ENCODE measurements at regions not wholly inside any gene's neighbourhood (a gene's known extent, or its start where the extent isn't known, plus 50 kb on each side); places are given as distances from the start of the nearest gene placed in this dataset.

DNA sequence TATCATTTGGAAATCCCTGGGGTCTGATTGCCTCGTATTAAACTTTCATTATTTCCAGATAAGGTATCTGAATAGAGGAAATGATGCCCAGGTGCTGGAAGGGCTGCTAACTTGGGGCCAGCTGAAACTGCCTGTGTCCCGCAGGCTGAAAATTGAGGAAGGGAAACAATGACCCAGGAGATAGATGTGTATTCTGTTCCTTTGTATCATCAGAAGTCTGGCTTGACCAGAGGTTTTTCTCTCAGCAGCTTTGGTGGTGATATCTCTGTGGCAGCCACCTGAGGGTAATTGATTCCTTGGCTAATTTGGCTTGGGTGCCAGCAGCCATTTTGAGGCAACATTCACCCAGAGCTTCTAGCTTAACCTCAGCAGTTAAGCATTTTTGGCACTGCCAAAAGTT, 90.0 kb upstream of the STT3B start:
- intact Hi-C loops (cut with DNase I) = no loop called here
- no peaks in the 10 kb centered on the region for H3K36me3 ChIP-seq
- ATAC-seq (no peak), DNase-seq (no peak)
- no peaks in the 10 kb centered on the region for H3K9me3 ChIP-seq
- no peaks in the 10 kb centered on the region for H3K27me3 ChIP-seq
- TF ChIP-seq, protein P1, sequence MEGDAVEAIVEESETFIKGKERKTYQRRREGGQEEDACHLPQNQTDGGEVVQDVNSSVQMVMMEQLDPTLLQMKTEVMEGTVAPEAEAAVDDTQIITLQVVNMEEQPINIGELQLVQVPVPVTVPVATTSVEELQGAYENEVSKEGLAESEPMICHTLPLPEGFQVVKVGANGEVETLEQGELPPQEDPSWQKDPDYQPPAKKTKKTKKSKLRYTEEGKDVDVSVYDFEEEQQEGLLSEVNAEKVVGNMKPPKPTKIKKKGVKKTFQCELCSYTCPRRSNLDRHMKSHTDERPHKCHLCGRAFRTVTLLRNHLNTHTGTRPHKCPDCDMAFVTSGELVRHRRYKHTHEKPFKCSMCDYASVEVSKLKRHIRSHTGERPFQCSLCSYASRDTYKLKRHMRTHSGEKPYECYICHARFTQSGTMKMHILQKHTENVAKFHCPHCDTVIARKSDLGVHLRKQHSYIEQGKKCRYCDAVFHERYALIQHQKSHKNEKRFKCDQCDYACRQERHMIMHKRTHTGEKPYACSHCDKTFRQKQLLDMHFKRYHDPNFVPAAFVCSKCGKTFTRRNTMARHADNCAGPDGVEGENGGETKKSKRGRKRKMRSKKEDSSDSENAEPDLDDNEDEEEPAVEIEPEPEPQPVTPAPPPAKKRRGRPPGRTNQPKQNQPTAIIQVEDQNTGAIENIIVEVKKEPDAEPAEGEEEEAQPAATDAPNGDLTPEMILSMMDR (IDR thresholded peaks at IDR 0.05) = no peak
- no peak overlapping the region for H3K4me3 ChIP-seq
- no peak overlapping the region for H3K27ac ChIP-seq
- no peaks in the 10 kb centered on the region for H3K4me1 ChIP-seq

DNA sequence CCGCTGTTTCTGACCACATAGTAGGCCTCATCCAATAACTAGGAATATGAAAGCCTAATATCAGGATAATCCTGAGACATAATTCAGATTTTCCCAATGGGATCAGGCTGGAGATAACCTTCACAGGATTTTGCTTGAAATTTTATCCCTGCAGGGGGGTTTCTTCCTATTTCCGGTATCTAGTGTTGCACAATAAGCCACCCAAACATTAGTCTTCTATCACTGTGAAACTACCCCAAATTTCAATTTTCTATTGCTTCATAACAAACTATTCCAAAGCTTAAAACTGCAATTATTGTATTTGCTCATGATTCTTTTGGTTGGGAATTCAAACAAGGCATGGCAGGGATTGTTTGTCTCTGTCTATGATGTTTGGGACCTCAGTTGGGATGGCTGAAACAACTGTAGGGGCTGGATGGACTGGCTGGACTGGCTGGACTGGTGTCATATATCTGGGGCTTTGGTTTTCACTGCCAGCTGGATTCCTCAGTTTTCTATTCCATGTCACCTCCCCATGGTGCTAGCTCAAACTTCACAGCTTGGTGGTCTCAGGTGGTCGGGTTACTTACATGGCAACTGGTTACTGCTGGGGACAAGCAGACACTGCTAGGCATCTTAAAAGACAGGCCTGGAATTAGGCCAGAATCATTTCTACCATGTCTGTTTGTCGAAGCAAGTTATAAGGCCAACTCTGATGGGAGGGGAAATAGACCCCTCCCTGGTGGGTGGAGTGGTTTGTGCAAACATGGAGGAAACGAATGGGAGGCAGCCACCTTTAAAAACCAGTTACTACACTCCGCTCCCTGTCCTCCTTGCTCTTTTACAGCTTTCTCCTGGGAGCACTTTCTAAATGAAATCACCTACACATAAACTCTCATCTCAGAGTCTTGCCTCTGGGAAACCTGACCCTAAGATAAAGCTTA, 88.2 kb upstream of the STT3B start:
- Histone ChIP-seq H3K36me3 (no peaks in the 10 kb centered on the region), H3K27ac (no peak overlapping the region), H3K4me3 (no peak overlapping the region), H3K4me1 (no peaks in the 10 kb centered on the region), H3K9me3 (no peaks in the 10 kb centered on the region), H3K27me3 (no peaks in the 10 kb centered on the region)
- DNase-seq (no peak), ATAC-seq (no peak)
- intact Hi-C loops (cut with DNase I) = no loop called here
- TF ChIP-seq, protein P1 (IDR thresholded peaks at IDR 0.05) = no peak

GRCh38 chr3:31445701-31446100, 87.0 kb upstream of the STT3B start:
- ATAC-seq = no peak
- H3K27ac ChIP-seq = no peak overlapping the region
- no peak overlapping the region for H3K4me3 ChIP-seq
- no peaks in the 10 kb centered on the region for H3K27me3 ChIP-seq
- TF ChIP-seq, protein P1 (IDR thresholded peaks at IDR 0.05) = no peak
- no peaks in the 10 kb centered on the region for H3K9me3 ChIP-seq
- DNase-seq = no peak
- no peaks in the 10 kb centered on the region for H3K4me1 ChIP-seq
- intact Hi-C loops (cut with DNase I) = no loop called here
- H3K36me3 ChIP-seq = no peaks in the 10 kb centered on the region

DNA sequence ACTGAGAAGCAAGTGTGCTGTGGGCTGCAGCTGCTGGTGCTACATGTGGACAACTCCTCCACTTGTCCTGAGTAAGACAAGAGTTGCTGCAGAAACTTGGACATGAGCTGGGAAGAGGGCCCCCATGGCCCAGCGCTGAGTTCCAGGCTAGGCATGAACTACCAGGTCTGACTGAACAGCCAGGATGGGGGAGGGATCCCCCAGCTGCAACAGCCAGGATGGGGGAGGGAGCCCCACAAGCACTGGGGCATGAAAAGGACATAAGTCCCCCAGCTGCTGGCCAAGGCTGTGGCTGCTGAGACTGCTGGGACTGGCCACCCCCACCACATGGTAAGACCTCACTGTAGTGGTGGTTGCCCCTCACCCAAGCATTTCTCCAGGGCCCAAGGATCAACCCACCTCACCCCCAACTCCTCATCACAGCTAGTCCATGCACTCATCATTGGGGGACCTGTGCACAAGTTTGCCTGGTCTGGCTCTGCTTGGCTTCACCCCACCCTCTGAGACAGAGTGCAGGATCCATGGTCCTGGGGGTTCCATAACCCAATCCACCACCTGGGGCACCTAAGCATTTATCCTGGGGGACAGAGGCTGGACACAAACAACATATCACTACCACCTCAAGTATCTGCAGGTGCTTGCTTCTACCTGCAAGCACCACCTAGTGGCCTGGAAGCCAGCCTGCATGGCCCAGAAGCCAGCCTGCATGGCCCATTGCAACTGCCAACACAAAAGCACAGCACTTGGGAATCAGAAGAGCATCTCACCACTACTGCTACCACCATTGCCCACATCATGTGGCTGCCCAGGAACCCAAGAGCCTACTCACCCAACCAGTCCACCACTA, 84.5 kb upstream of the STT3B start:
- ATAC-seq = peak; percentile 76
- TF ChIP-seq, protein P1 (IDR thresholded peaks at IDR 0.05) = peak; percentile 51
- Histone ChIP-seq H3K27me3 (no peaks in the 10 kb centered on the region), H3K36me3 (no peaks in the 10 kb centered on the region), H3K4me1 (no peaks in the 10 kb centered on the region), H3K27ac (no peak overlapping the region), H3K9me3 (no peaks in the 10 kb centered on the region), H3K4me3 (no peak overlapping the region)
- peak; percentile 66 for DNase-seq
- intact Hi-C loops (cut with DNase I) = no loop called here

GRCh38 chr3:31448882-31449243, 83.9 kb upstream of the STT3B start:
- TF ChIP-seq, protein P1 (IDR thresholded peaks at IDR 0.05) = no peak
- intact Hi-C loops (cut with DNase I) = no loop called here
- Histone ChIP-seq H3K4me3 (no peak overlapping the region), H3K27ac (no peak overlapping the region), H3K27me3 (no peaks in the 10 kb centered on the region), H3K36me3 (no peaks in the 10 kb centered on the region), H3K9me3 (no peaks in the 10 kb centered on the region), H3K4me1 (no peaks in the 10 kb centered on the region)
- DNase-seq (no peak), ATAC-seq (no peak)
